ENCODE measurements at regions not wholly inside any gene's neighbourhood (a gene's known extent, or its start where the extent isn't known, plus 50 kb on each side); places are given as distances from the start of the nearest gene placed in this dataset.
A peak's percentile ranks its signal among the peaks of the same experiment; 100 is the strongest.
"Not testable (repeated sequence)": the region's sequence is repeated elsewhere in the genome, so short reads cannot be mapped to it uniquely, and the experiment has no call there.

GRCh38 chr3:94794563-94794962 lies 731.7 kb downstream of the NSUN3 start:
- ChIA-PET POLR2A (no interaction called here), CTCF (no interaction called here)
- TF ChIP-seq CTCF (IDR thresholded peaks at IDR 0.05; ENCODE audit: control extremely low read depth, extremely low read depth, low read depth, missing control alignments) = no peak
- no peak for DNase-seq (ENCODE audit: extremely low spot score)

GRCh38 chr3:94799420-94800060 lies 736.7 kb downstream of the NSUN3 start:
- ChIA-PET POLR2A (no interaction called here), CTCF (no interaction called here)
- no peak for DNase-seq (ENCODE audit: extremely low spot score)
- no peak for TF ChIP-seq CTCF (IDR thresholded peaks at IDR 0.05; ENCODE audit: control extremely low read depth, extremely low read depth, low read depth, missing control alignments)

GRCh38 chr3:94811836-94812235 lies 749.0 kb downstream of the NSUN3 start:
- no peak for TF ChIP-seq CTCF (IDR thresholded peaks at IDR 0.05; ENCODE audit: control extremely low read depth, extremely low read depth, low read depth, missing control alignments)
- POLR2A ChIA-PET = no interaction called here
- no peak for DNase-seq (ENCODE audit: extremely low spot score)
- CTCF ChIA-PET = no interaction called here

- POLR2A ChIA-PET = no interaction called here
- TF ChIP-seq CTCF (IDR thresholded peaks at IDR 0.05; ENCODE audit: control extremely low read depth, extremely low read depth, low read depth, missing control alignments) = no peak
- no peak for DNase-seq (ENCODE audit: extremely low spot score)
- CTCF ChIA-PET = interaction anchor here (0.9 kb wide), 1 partner anchor 12 kb away, joined by 3 read pairs; no protein-coding TSS in a partner anchor
These were observed 758.4 kb downstream of the NSUN3 start for GRCh38 chr3:94821241-94821640.

GRCh38 chr3:94822298-94822697 lies 759.4 kb downstream of the NSUN3 start:
- no peak for DNase-seq (ENCODE audit: extremely low spot score)
- no peak for TF ChIP-seq CTCF (IDR thresholded peaks at IDR 0.05; ENCODE audit: control extremely low read depth, extremely low read depth, low read depth, missing control alignments)
- CTCF ChIA-PET = no interaction called here
- POLR2A ChIA-PET = no interaction called here

GRCh38 chr3:94846251-94846650 lies 783.4 kb downstream of the NSUN3 start:
- CTCF ChIA-PET; POLR2A ChIA-PET; DNase-seq (ENCODE audit: extremely low spot score): not testable (repeated sequence)

GRCh38 chr3:94862703-94863102 lies 799.8 kb downstream of the NSUN3 start:
- ChIA-PET POLR2A (no interaction called here), CTCF (interaction anchor here (0.9 to 1.7 kb wide), 5 partner anchors 10 to 34 kb away, joined by 3 to 9 read pairs (median 3); no protein-coding TSS in a partner anchor)
- DNase-seq (ENCODE audit: extremely low spot score) = peak; percentile 12
- peak; percentile 57 for TF ChIP-seq CTCF (IDR thresholded peaks at IDR 0.05; ENCODE audit: control extremely low read depth, extremely low read depth, low read depth, missing control alignments)

Measured in GM10248 (cell line).